Osteocyte (in vitro differentiated cells): ENCODE measurements at regions not wholly inside any gene's neighbourhood (a gene's known extent, or its start where the extent isn't known, plus 50 kb on each side); places are given as distances from the start of the nearest gene placed in this dataset.

Experiments
- DNase-seq: peaks from one replicate; pipeline ENCODE4 v3.0.0; 2021; ENCODE audit warnings: mixed read lengths; ENCODE audit not compliant: unreplicated experiment; ENCODE audit errors: extremely low spot score
- H3K27ac Mint-ChIP-seq: one replicate; pipeline ENCODE4 v1.8.0; 2021; ENCODE audit warnings: mild to moderate bottlenecking, mixed read lengths; ENCODE audit not compliant: unreplicated experiment
- H3K27me3 Mint-ChIP-seq: one replicate; pipeline ENCODE4 v1.8.0; 2021; ENCODE audit warnings: mixed read lengths; ENCODE audit not compliant: unreplicated experiment
- H3K36me3 Mint-ChIP-seq: one replicate; pipeline ENCODE4 v1.8.0; 2021; ENCODE audit warnings: mixed read lengths; ENCODE audit not compliant: unreplicated experiment
- H3K4me1 Mint-ChIP-seq: one replicate; pipeline ENCODE4 v1.8.0; 2021; ENCODE audit warnings: mixed read lengths; ENCODE audit not compliant: unreplicated experiment
- H3K4me3 Mint-ChIP-seq: one replicate; pipeline ENCODE4 v1.8.0; 2021; ENCODE audit warnings: mild to moderate bottlenecking, moderate library complexity, mixed read lengths; ENCODE audit not compliant: unreplicated experiment
- H3K9me3 Mint-ChIP-seq: one replicate; pipeline ENCODE4 v1.8.0; 2021; ENCODE audit warnings: mixed read lengths; ENCODE audit not compliant: unreplicated experiment
- CTCF ChIP-seq: fragments of 200-600 bp; sonication (generic); IDR thresholded peaks from 2 replicates; pipeline ENCODE4 v1.5.0; 2021; ENCODE audit warnings: antibody characterized with exemption, mild to moderate bottlenecking, moderate library complexity

- DNase-seq: no peak
- no peaks in the 10 kb centered on the region for H3K36me3 Mint-ChIP-seq
- no peak for TF ChIP-seq CTCF
- no peak overlapping the region for H3K27ac Mint-ChIP-seq
- H3K27me3 Mint-ChIP-seq: no peaks in the 10 kb centered on the region
- peaks cover 8% of the 10 kb centered on the region for H3K9me3 Mint-ChIP-seq
- H3K4me1 Mint-ChIP-seq: peaks cover 17% of the 10 kb centered on the region
- no peak overlapping the region for H3K4me3 Mint-ChIP-seq
Measured at GRCh38 chr5:84696651-84697050, 312.0 kb upstream of the EDIL3 start.

- no peak overlapping the region for H3K27ac Mint-ChIP-seq
- H3K36me3 Mint-ChIP-seq: no peaks in the 10 kb centered on the region
- no peak for DNase-seq
- peaks cover 17% of the 10 kb centered on the region for H3K4me1 Mint-ChIP-seq
- H3K27me3 Mint-ChIP-seq: no peaks in the 10 kb centered on the region
- H3K4me3 Mint-ChIP-seq: no peak overlapping the region
- no peak for TF ChIP-seq CTCF
- H3K9me3 Mint-ChIP-seq: peaks cover 16% of the 10 kb centered on the region
Measured at GRCh38 chr5:84695330-84695729, 310.6 kb upstream of the EDIL3 start.

GRCh38 chr5:84693256-84693655 lies 308.6 kb upstream of the EDIL3 start:
- H3K27me3 Mint-ChIP-seq: no peaks in the 10 kb centered on the region
- H3K9me3 Mint-ChIP-seq: peaks cover 16% of the 10 kb centered on the region
- no peak overlapping the region for H3K4me3 Mint-ChIP-seq
- no peak for DNase-seq
- peak overlapping the region; percentile 8 for H3K27ac Mint-ChIP-seq
- no peaks in the 10 kb centered on the region for H3K36me3 Mint-ChIP-seq
- peaks cover 22% of the 10 kb centered on the region for H3K4me1 Mint-ChIP-seq
- TF ChIP-seq CTCF: no peak

GRCh38 chr5:84688566-84688965 lies 303.9 kb upstream of the EDIL3 start:
- peaks cover 24% of the 10 kb centered on the region for H3K4me1 Mint-ChIP-seq
- H3K4me3 Mint-ChIP-seq: no peak overlapping the region
- no peak for TF ChIP-seq CTCF
- no peak overlapping the region for H3K27ac Mint-ChIP-seq
- H3K27me3 Mint-ChIP-seq: no peaks in the 10 kb centered on the region
- H3K36me3 Mint-ChIP-seq: no peaks in the 10 kb centered on the region
- peaks cover 14% of the 10 kb centered on the region for H3K9me3 Mint-ChIP-seq
- DNase-seq: no peak

GRCh38 chr5:84685121-84685894 lies 300.6 kb upstream of the EDIL3 start:
- DNase-seq: no peak
- Mint-ChIP-seq H3K9me3 (peaks cover 7% of the 10 kb centered on the region), H3K4me3 (no peak overlapping the region), H3K27ac (no peak overlapping the region), H3K36me3 (no peaks in the 10 kb centered on the region), H3K27me3 (no peaks in the 10 kb centered on the region), H3K4me1 (peaks cover 8% of the 10 kb centered on the region)
- TF ChIP-seq CTCF: no peak
